ENCODE measurements at regions not wholly inside any gene's neighbourhood (a gene's known extent, or its start where the extent isn't known, plus 50 kb on each side); places are given as distances from the start of the nearest gene placed in this dataset.
A peak's percentile ranks its signal among the peaks of the same experiment; 100 is the strongest.

GRCh38 chr18:47758000-47758399, 172.5 kb downstream of the SMAD2 start:
- no peak overlapping the region for H3K4me3 ChIP-seq (replicated peaks; ENCODE audit: low read depth, low read length)
- TF ChIP-seq CTCF (IDR thresholded peaks at IDR 0.05; ENCODE audit: low read length, missing control alignments): peak; percentile 39
- peak; percentile 12 for DNase-seq (ENCODE audit: low read depth)

DNA sequence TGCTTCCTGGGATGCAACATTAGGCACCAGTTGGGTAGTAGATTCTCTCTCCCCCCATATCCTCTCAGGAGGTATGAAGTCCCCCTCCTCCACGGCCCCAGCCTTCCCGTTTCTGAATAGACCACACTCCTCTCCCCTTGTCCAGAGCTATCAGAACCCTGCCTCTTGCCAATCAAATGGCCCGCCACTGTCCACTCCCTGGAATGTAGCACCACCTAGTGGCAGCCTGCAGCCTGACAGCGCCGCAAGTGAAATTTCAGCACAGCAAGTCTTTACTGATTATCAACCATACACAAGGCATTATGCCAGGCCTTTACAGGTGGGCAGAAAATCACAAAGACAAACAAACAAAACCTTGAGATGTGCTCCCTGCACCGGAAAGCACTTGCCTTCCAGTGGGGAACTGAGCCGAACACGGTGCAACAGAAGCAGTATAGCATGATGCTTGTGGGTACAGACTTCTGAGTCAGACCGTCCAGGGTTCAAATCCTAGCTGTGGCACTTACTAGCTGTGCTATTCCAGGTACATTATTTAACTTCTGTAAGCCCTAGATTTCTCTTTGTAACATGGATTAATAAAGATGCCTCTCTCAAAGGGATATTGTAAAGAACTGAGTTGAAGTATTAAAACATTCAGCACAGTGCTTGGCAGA, 174.0 kb downstream of the SMAD2 start:
- peak; percentile 98 for TF ChIP-seq CTCF (IDR thresholded peaks at IDR 0.05; ENCODE audit: low read length, missing control alignments)
- DNase-seq (ENCODE audit: low read depth): peak; percentile 60
- H3K4me3 ChIP-seq (replicated peaks; ENCODE audit: low read depth, low read length): no peak overlapping the region

DNA sequence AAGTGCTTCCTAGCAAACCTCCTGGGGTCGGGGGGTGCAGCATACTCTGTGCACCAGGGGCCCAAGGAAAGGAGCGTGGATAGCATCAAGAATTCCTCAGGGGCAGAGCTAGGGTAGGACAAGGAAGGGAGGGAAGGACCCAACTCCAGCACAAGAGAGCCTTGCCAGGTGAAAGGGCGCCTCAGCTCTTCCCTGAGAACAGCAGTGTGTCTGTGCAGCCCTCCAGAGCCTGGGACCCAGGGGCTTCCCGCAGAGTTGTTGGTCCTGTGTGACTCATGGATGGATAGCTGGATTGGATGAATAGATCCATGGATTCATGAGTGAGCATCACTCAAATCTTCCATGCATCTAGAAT, 175.4 kb downstream of the SMAD2 start:
- no peak for DNase-seq (ENCODE audit: low read depth)
- no peak overlapping the region for H3K4me3 ChIP-seq (replicated peaks; ENCODE audit: low read depth, low read length)
- no peak for TF ChIP-seq CTCF (IDR thresholded peaks at IDR 0.05; ENCODE audit: low read length, missing control alignments)

DNA sequence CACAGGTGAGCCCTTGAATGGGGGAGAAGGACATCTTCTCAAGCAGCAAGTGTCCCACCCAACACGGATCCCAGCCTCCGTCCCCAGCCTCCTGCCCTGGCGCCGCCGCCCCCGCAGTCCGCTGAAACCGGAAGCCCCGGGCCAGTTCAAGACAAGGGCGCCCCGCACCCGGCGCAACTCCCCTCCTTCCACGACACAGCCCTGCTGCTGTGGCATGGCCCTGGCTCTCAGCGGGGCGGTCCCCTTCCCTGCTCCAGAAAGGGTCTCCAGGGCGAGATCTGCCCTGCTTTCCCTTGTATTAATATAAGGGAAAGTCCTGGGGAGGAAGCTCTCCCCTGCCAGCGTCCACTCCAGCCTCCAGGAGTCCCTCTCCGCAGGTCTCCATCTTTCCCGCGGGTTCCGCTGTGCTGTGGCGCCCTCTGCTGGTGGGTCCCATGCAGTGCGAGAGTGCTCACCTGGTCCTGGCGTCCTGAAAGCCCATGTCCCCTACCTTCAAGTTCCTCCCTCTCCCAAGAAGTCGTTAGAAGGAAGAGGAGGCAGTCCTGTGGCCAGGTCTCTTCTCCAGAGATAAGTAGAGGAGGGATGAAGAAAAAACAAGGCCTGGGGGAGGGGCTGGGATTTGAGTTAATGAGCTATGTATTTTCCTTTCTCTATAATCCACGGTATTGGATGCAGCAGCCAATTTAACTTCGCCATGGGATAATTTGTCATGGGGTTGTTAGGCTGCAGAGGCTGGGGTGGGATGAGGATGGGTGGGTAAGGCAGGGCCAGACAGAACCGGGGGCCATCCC, 176.0 kb downstream of the SMAD2 start:
- DNase-seq (ENCODE audit: low read depth): peak; percentile 10
- TF ChIP-seq CTCF (IDR thresholded peaks at IDR 0.05; ENCODE audit: low read length, missing control alignments): peak; percentile 67

GRCh38 chr18:47752796-47753645, 177.4 kb downstream of the SMAD2 start:
- DNase-seq (ENCODE audit: low read depth): no peak
- no peak for TF ChIP-seq CTCF (IDR thresholded peaks at IDR 0.05; ENCODE audit: low read length, missing control alignments)
- H3K4me3 ChIP-seq (replicated peaks; ENCODE audit: low read depth, low read length): no peak overlapping the region

More for the DNA sequence above, 176.0 kb downstream of the SMAD2 start:
- no peak overlapping the region for H3K4me3 ChIP-seq (replicated peaks; ENCODE audit: low read depth, low read length)

DNA sequence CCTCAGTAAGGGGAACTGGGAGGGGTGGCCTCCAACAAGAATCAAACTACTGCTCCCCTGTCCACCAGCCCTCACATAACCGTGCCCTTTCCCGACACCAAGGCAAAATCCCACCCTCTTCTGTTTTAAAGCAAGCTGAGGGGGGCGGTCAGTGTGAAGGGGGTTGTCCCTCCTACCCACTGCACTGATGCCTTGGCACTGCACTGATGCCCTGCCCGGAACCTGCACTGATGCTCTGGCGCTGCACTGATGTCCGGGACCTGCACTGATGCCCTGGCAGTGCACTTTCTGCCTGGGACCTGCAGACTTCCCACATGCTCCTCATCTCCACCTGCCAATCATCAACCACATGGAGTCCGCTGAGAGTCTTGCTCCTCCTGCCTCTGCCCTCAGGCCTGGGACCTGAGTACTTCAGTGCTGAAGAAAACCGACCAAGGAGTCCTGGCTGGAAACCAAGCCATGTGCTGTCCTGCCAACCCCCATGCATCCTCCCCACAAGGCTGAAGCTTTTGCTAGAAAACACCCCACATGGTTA, 179.5 kb downstream of the SMAD2 start:
- TF ChIP-seq CTCF (IDR thresholded peaks at IDR 0.05; ENCODE audit: low read length, missing control alignments): no peak
- no peak for DNase-seq (ENCODE audit: low read depth)
- H3K4me3 ChIP-seq (replicated peaks; ENCODE audit: low read depth, low read length): no peak overlapping the region
